A673 (cell line): ENCODE measurements at regions not wholly inside any gene's neighbourhood (a gene's known extent, or its start where the extent isn't known, plus 50 kb on each side); places are given as distances from the start of the nearest gene placed in this dataset.

ENCODE experiments used
- CTCF ChIP-seq: fragments of 300-800, 200-600 bp; sonication (generic); conservative IDR thresholded peaks from 2 replicates; pipeline ENCODE4 v1.5.1; 2017; ENCODE audit warnings: low read depth, mild to moderate bottlenecking, antibody characterized with exemption, low read length, moderate library complexity, mixed read lengths
- EZH2 ChIP-seq: fragments of 200-600 bp; sonication (generic); IDR thresholded peaks from 2 replicates; pipeline ENCODE4 v1.6.1; 2017; ENCODE audit warnings: borderline replicate concordance, low read depth, mild to moderate bottlenecking, mixed read lengths, antibody characterized with exemption, low read length; ENCODE audit not compliant: poor library complexity, severe bottlenecking

DNA sequence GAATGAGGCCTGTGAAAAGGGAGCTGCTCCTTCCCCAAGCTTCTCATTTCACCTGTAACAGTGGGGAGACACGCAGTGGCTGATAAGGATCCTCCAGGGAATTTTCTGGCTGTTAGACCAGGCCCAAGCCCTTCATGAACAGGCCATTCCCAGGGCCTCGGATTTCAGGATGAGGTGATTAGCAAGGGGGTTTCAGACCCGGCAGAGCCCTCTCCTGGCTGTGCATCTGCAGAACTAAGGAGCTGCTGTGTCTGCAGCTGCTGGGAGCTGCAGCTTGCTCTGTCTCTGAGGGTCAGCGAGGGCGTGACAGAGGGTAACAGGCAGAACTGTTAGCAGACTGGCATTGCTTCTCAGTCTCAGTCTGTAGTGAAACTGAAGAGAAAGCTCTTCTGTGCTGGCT lies 110.4 kb downstream of the KCNA5 start:
- no peak for TF ChIP-seq CTCF
- no peak for TF ChIP-seq EZH2
